SK-N-SH (cell line): ENCODE measurements at regions not wholly inside any gene's neighbourhood (a gene's known extent, or its start where the extent isn't known, plus 50 kb on each side); places are given as distances from the start of the nearest gene placed in this dataset.

Experiments used
- FOSL2 ChIP-seq: IDR thresholded peaks from 2 replicates; pipeline ENCODE4 v1.4.0; 2012; ENCODE audit warnings: low read depth, mild to moderate bottlenecking, moderate library complexity, borderline replicate concordance
- FOXJ3 ChIP-seq: sonication (generic); formaldehyde crosslinking; IDR thresholded peaks from 2 replicates; pipeline ENCODE4 v1.5.1; 2020; ENCODE audit warnings: mild to moderate bottlenecking, missing genetic modification reagents
- IRF3 ChIP-seq: fragments of 150-350 bp; IDR thresholded peaks from 2 replicates; pipeline ENCODE4 v1.6.1; 2016; ENCODE audit warnings: mild to moderate bottlenecking, low read depth, low read length
- JUND ChIP-seq: IDR thresholded peaks from 2 replicates; pipeline ENCODE4 v1.4.0; 2012
- NFIC ChIP-seq: IDR thresholded peaks from 2 replicates; pipeline ENCODE4 v1.4.0; 2012; ENCODE audit warnings: borderline replicate concordance
- POLR2AphosphoS5 ChIP-seq: IDR thresholded peaks from 2 replicates; pipeline ENCODE4 v1.6.1; 2012; ENCODE audit warnings: low read depth, low read length
- RAD21 ChIP-seq: IDR thresholded peaks from 2 replicates; pipeline ENCODE4 v1.6.1; 2012; ENCODE audit warnings: mild to moderate bottlenecking, low read length
- RCOR1 ChIP-seq: fragments of 150-350 bp; IDR thresholded peaks from 2 replicates; pipeline ENCODE4 v1.6.1; 2017; ENCODE audit warnings: antibody characterized with exemption, low read length
- TAF1 ChIP-seq: IDR thresholded peaks from 2 replicates; pipeline ENCODE4 v1.6.1; 2012; ENCODE audit warnings: low read depth, mild to moderate bottlenecking, low read length, moderate library complexity, borderline replicate concordance
- TF ChIP-seq, protein P1 (sequence below): IDR thresholded peaks from 2 replicates; pipeline ENCODE4 v1.6.1; 2012; ENCODE audit warnings: mild to moderate bottlenecking, low read depth, low read length, moderate library complexity
- TF ChIP-seq, protein P2 (sequence below): IDR thresholded peaks from 2 replicates; pipeline ENCODE4 v1.4.0; 2012; ENCODE audit warnings: low read depth
- TF ChIP-seq, protein P3 (sequence below): fragments of 150-350 bp; IDR thresholded peaks from 2 replicates; pipeline ENCODE4 v1.6.1; 2017; ENCODE audit warnings: antibody characterized with exemption, low read length, low read depth, borderline replicate concordance
- TF ChIP-seq, protein P4 (sequence below): fragments of 200-600 bp; sonication (generic); IDR thresholded peaks from 2 replicates; pipeline ENCODE4 v1.6.1; 2017; ENCODE audit warnings: antibody characterized with exemption, mild to moderate bottlenecking, moderate library complexity

GRCh38 chr9:118929287-118929686 is 439.9 kb downstream of the BRINP1 start:
- TF ChIP-seq IRF3 = no peak
- TF ChIP-seq, protein P1, sequence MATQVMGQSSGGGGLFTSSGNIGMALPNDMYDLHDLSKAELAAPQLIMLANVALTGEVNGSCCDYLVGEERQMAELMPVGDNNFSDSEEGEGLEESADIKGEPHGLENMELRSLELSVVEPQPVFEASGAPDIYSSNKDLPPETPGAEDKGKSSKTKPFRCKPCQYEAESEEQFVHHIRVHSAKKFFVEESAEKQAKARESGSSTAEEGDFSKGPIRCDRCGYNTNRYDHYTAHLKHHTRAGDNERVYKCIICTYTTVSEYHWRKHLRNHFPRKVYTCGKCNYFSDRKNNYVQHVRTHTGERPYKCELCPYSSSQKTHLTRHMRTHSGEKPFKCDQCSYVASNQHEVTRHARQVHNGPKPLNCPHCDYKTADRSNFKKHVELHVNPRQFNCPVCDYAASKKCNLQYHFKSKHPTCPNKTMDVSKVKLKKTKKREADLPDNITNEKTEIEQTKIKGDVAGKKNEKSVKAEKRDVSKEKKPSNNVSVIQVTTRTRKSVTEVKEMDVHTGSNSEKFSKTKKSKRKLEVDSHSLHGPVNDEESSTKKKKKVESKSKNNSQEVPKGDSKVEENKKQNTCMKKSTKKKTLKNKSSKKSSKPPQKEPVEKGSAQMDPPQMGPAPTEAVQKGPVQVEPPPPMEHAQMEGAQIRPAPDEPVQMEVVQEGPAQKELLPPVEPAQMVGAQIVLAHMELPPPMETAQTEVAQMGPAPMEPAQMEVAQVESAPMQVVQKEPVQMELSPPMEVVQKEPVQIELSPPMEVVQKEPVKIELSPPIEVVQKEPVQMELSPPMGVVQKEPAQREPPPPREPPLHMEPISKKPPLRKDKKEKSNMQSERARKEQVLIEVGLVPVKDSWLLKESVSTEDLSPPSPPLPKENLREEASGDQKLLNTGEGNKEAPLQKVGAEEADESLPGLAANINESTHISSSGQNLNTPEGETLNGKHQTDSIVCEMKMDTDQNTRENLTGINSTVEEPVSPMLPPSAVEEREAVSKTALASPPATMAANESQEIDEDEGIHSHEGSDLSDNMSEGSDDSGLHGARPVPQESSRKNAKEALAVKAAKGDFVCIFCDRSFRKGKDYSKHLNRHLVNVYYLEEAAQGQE = no peak
- TF ChIP-seq, protein P2, sequence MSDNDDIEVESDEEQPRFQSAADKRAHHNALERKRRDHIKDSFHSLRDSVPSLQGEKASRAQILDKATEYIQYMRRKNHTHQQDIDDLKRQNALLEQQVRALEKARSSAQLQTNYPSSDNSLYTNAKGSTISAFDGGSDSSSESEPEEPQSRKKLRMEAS = no peak
- no peak for TF ChIP-seq NFIC
- TF ChIP-seq, protein P3, sequence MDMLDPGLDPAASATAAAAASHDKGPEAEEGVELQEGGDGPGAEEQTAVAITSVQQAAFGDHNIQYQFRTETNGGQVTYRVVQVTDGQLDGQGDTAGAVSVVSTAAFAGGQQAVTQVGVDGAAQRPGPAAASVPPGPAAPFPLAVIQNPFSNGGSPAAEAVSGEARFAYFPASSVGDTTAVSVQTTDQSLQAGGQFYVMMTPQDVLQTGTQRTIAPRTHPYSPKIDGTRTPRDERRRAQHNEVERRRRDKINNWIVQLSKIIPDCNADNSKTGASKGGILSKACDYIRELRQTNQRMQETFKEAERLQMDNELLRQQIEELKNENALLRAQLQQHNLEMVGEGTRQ = no peak
- TF ChIP-seq, protein P4, sequence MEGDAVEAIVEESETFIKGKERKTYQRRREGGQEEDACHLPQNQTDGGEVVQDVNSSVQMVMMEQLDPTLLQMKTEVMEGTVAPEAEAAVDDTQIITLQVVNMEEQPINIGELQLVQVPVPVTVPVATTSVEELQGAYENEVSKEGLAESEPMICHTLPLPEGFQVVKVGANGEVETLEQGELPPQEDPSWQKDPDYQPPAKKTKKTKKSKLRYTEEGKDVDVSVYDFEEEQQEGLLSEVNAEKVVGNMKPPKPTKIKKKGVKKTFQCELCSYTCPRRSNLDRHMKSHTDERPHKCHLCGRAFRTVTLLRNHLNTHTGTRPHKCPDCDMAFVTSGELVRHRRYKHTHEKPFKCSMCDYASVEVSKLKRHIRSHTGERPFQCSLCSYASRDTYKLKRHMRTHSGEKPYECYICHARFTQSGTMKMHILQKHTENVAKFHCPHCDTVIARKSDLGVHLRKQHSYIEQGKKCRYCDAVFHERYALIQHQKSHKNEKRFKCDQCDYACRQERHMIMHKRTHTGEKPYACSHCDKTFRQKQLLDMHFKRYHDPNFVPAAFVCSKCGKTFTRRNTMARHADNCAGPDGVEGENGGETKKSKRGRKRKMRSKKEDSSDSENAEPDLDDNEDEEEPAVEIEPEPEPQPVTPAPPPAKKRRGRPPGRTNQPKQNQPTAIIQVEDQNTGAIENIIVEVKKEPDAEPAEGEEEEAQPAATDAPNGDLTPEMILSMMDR = no peak
- no peak for TF ChIP-seq POLR2AphosphoS5
- TF ChIP-seq RCOR1 = no peak
- no peak for TF ChIP-seq FOXJ3 (CRISPR knock-in tag)
- no peak for TF ChIP-seq JUND
- no peak for TF ChIP-seq FOSL2
- no peak for TF ChIP-seq RAD21
- no peak for TF ChIP-seq TAF1
